IMR-90 (cell line): ENCODE measurements at regions not wholly inside any gene's neighbourhood (a gene's known extent, or its start where the extent isn't known, plus 50 kb on each side); places are given as distances from the start of the nearest gene placed in this dataset.

Experiments
- ATAC-seq: fragments of 200-7000 bp; cut with Tn5 transposase; 2 replicates; pipeline ENCODE4 v1.9.1; 2020; ENCODE audit warnings: low read depth, mild to moderate bottlenecking, moderate library complexity
- BruUV-seq: library from RNA; stranded (reverse); fragments of 400-500 nt; replicated peaks from 2 replicates; lab custom pipeline; 2021; lab: Mats Ljungman, UMichigan
- CTCF ChIA-PET: fragments of 300-600 bp; formaldehyde crosslinking; extraction: SDS; loops from one replicate; lab custom pipeline; 2021; ENCODE audit warnings: antibody characterized with exemption; lab: Yijun Ruan, JAX
- POLR2A ChIA-PET: fragments of 300-600 bp; sonication (Branson Sonifier 250); formaldehyde crosslinking; loops from one replicate; lab custom pipeline; 2022; ENCODE audit warnings: antibody characterized with exemption; ENCODE audit not compliant: unreplicated experiment; lab: Charles Lee
- DNase-seq: peaks from one replicate; pipeline ENCODE4 v3.0.0; 2013
- H2AFZ ChIP-seq: replicated peaks from 2 replicates; pipeline ENCODE3; 2013; ENCODE audit warnings: low read length, mild to moderate bottlenecking; ENCODE audit not compliant: poor library complexity
- H2AK5ac ChIP-seq: 2 replicates; pipeline ENCODE4 v1.6.1; 2013; ENCODE audit warnings: low read depth, low read length, inconsistent platforms
- H2AK9ac ChIP-seq: replicated peaks from 2 replicates; pipeline ENCODE3; 2013; ENCODE audit warnings: mild to moderate bottlenecking, low read depth, low read length, moderate library complexity; ENCODE audit not compliant: poor library complexity
- H2BK120ac ChIP-seq: 2 replicates; pipeline ENCODE4 v1.6.1; 2013; ENCODE audit warnings: low read depth, low read length, inconsistent platforms
- H2BK15ac ChIP-seq: 3 replicates; pipeline ENCODE4 v1.6.1; 2013; ENCODE audit warnings: low read depth, low read length, inconsistent platforms
- H2BK20ac ChIP-seq: 2 replicates; pipeline ENCODE4 v1.6.1; 2013; ENCODE audit warnings: low read depth, mild to moderate bottlenecking, inconsistent platforms, low read length, moderate library complexity
- H2BK5ac ChIP-seq: 2 replicates; pipeline ENCODE4 v1.6.1; 2013; ENCODE audit warnings: mild to moderate bottlenecking, low read depth, low read length, inconsistent platforms; ENCODE audit not compliant: poor library complexity, severe bottlenecking
- H3K14ac ChIP-seq: replicated peaks from 2 replicates; pipeline ENCODE4 v1.6.1; 2013; ENCODE audit warnings: low read depth, low read length, inconsistent platforms
- H3K18ac ChIP-seq: 2 replicates; pipeline ENCODE4 v1.6.1; 2013; ENCODE audit warnings: low read depth, low read length, control low read depth
- H3K23ac ChIP-seq: 2 replicates; pipeline ENCODE4 v1.6.1; 2013; ENCODE audit warnings: low read depth, low read length, inconsistent platforms
- H3K27ac ChIP-seq: 2 replicates; pipeline ENCODE4 v1.5.1; 2013; ENCODE audit warnings: mild to moderate bottlenecking, control low read depth, low read length; ENCODE audit not compliant: insufficient read depth
- H3K27me3 ChIP-seq: 2 replicates; pipeline ENCODE4 v1.6.1; 2013; ENCODE audit warnings: low read length; ENCODE audit not compliant: control insufficient read depth, insufficient read depth
- H3K36me3 ChIP-seq: 2 replicates; pipeline ENCODE4 v1.6.1; 2013; ENCODE audit warnings: low read length, mixed read lengths; ENCODE audit not compliant: control insufficient read depth, insufficient read depth
- H3K4ac ChIP-seq: 2 replicates; pipeline ENCODE4 v1.6.1; 2013; ENCODE audit warnings: low read depth, low read length, inconsistent platforms
- H3K4me1 ChIP-seq: 2 replicates; pipeline ENCODE4 v1.6.1; 2013; ENCODE audit warnings: low read length, mixed read lengths; ENCODE audit not compliant: control insufficient read depth, insufficient read depth
- H3K4me2 ChIP-seq: 2 replicates; pipeline ENCODE4 v1.6.1; 2013; ENCODE audit warnings: low read depth, mild to moderate bottlenecking, control low read depth, low read length, moderate library complexity
- H3K4me3 ChIP-seq: 2 replicates; pipeline ENCODE4 v1.5.1; 2013; ENCODE audit warnings: low read depth, mild to moderate bottlenecking, control low read depth, low read length, moderate library complexity; ENCODE audit not compliant: insufficient read depth
- H3K56ac ChIP-seq: 2 replicates; pipeline ENCODE4 v1.6.1; 2013; ENCODE audit warnings: low read length, inconsistent platforms; ENCODE audit not compliant: insufficient read depth; ENCODE audit errors: extremely low read depth
- H3K79me1 ChIP-seq, 2 experiments: 2 replicates each; pipeline ENCODE4 v1.6.1; 2013; ENCODE audit warnings: low read length in 2 of 2, inconsistent platforms in 1 of 2, low read depth in 1 of 2
- H3K9ac ChIP-seq: 2 replicates; pipeline ENCODE4 v1.6.1; 2013; ENCODE audit warnings: low read depth, low read length, control low read depth
- H3K9me1 ChIP-seq: 2 replicates; pipeline ENCODE4 v1.6.1; 2013; ENCODE audit warnings: low read length, inconsistent platforms; ENCODE audit not compliant: insufficient read depth
- H3K9me3 ChIP-seq: 2 replicates; pipeline ENCODE4 v1.6.1; 2013; ENCODE audit warnings: low read length; ENCODE audit not compliant: control insufficient read depth, insufficient read depth
- H4K20me1 ChIP-seq: 2 replicates; pipeline ENCODE4 v1.6.1; 2013; ENCODE audit warnings: low read length, inconsistent platforms; ENCODE audit not compliant: insufficient read depth
- H4K5ac ChIP-seq: 2 replicates; pipeline ENCODE4 v1.6.1; 2013; ENCODE audit warnings: mild to moderate bottlenecking, low read depth, low read length, control low read depth
- H4K8ac ChIP-seq, 2 experiments: 2 replicates each; pipeline ENCODE4 v1.6.1; 2013; ENCODE audit warnings: low read depth in 2 of 2, low read length in 2 of 2, control low read depth in 1 of 2, inconsistent platforms in 1 of 2
- H4K91ac ChIP-seq: 2 replicates; pipeline ENCODE4 v1.6.1; 2013; ENCODE audit warnings: low read depth, low read length, inconsistent platforms; ENCODE audit not compliant: insufficient read depth
- BHLHE40 ChIP-seq: fragments of 150-350 bp; IDR thresholded peaks from 2 replicates; pipeline ENCODE4 v1.6.1; 2016; ENCODE audit warnings: mild to moderate bottlenecking, low read depth, low read length
- CEBPB ChIP-seq: IDR thresholded peaks from 2 replicates; pipeline ENCODE4 v1.6.1; 2012; ENCODE audit warnings: low read depth, low read length, improper control_type of control experiment
- CHD1 ChIP-seq: IDR thresholded peaks from 2 replicates; pipeline ENCODE4 v1.6.1; 2012; ENCODE audit warnings: low read depth, low read length, improper control_type of control experiment
- ELK1 ChIP-seq: fragments of 150-350 bp; IDR thresholded peaks from 2 replicates; pipeline ENCODE4 v1.6.1; 2016; ENCODE audit warnings: low read depth, mild to moderate bottlenecking, low read length, moderate library complexity, borderline replicate concordance
- FOS ChIP-seq: fragments of 150-350 bp; IDR thresholded peaks from 2 replicates; pipeline ENCODE4 v1.6.1; 2016; ENCODE audit warnings: low read depth, low read length
- MAFK ChIP-seq: IDR thresholded peaks from 2 replicates; pipeline ENCODE4 v1.6.1; 2012; ENCODE audit warnings: low read depth, low read length, improper control_type of control experiment
- MAZ ChIP-seq: IDR thresholded peaks from 2 replicates; pipeline ENCODE4 v1.6.1; 2012; ENCODE audit warnings: low read depth, mild to moderate bottlenecking, low read length, improper control_type of control experiment, moderate library complexity, borderline replicate concordance
- MXI1 ChIP-seq: IDR thresholded peaks from 2 replicates; pipeline ENCODE4 v1.6.1; 2012; ENCODE audit warnings: low read depth, mild to moderate bottlenecking, low read length, moderate library complexity, borderline replicate concordance
- NFE2L2 ChIP-seq: fragments of 150-350 bp; IDR thresholded peaks from 2 replicates; pipeline ENCODE4 v1.6.1; 2016; ENCODE audit warnings: low read depth, mild to moderate bottlenecking, low read length
- POLR2A ChIP-seq: IDR thresholded peaks from 2 replicates; pipeline ENCODE4 v1.6.1; 2012; ENCODE audit warnings: mild to moderate bottlenecking, low read depth, low read length
- RAD21 ChIP-seq: IDR thresholded peaks from 2 replicates; pipeline ENCODE4 v1.6.1; 2012; ENCODE audit warnings: low read length, improper control_type of control experiment
- RCOR1 ChIP-seq: IDR thresholded peaks from 2 replicates; pipeline ENCODE4 v1.6.1; 2012; ENCODE audit warnings: mild to moderate bottlenecking, low read length, improper control_type of control experiment; ENCODE audit not compliant: insufficient replicate concordance
- RFX5 ChIP-seq: IDR thresholded peaks from 2 replicates; pipeline ENCODE4 v1.8.0; 2012; ENCODE audit warnings: low read depth, mild to moderate bottlenecking, low read length, moderate library complexity
- SMC3 ChIP-seq: fragments of 150-350 bp; IDR thresholded peaks from 2 replicates; pipeline ENCODE4 v1.6.1; 2016; ENCODE audit warnings: low read depth, mild to moderate bottlenecking, antibody characterized with exemption, low read length, moderate library complexity
- WGBS, 2 experiments: methylation state at CpG; one replicate each; pipeline versions ENCODE4 v1.1.5 to v1.1.7; 2013; ENCODE audit warnings: missing lambda C conversion rate in 2 of 2; ENCODE audit not compliant: insufficient read length in 1 of 2; ENCODE audit errors: extremely low coverage in 2 of 2; 5-methylcytosine and 5-hydroxymethylcytosine counted together
- dilution Hi-C: fragments of 300-500 bp; cut with HindIII; formaldehyde crosslinking; loops from one replicate; pipeline ENCODE4 v1.14.3; 2018; ENCODE audit warnings: low sequenced_read_pairs; ENCODE audit not compliant: unreplicated experiment
- in situ Hi-C: fragments of 300-500 bp; cut with MboI; formaldehyde crosslinking; loops from 3 replicates; pipeline ENCODE4 v1.14.3; 2019; ENCODE audit warnings: low sequenced_read_pairs, inconsistent platforms, mixed read lengths
- intact Hi-C: fragments of 100-400 bp; cut with micrococcal nuclease; formaldehyde crosslinking; loops from 2 replicates; pipeline ENCODE4 v1.10.0; 2022
- TF ChIP-seq, protein P1 (sequence below): conservative IDR thresholded peaks from 2 replicates; pipeline ENCODE4 v1.5.1; 2012; ENCODE audit warnings: mild to moderate bottlenecking, low read depth, low read length, improper control_type of control experiment
- TF ChIP-seq, protein P2 (sequence below): fragments of 150-350 bp; IDR thresholded peaks from 2 replicates; pipeline ENCODE4 v1.6.1; 2017; ENCODE audit warnings: mild to moderate bottlenecking, antibody characterized with exemption, low read length, low read depth

- no peak overlapping the region for H3K9ac ChIP-seq
These were observed 827.6 kb upstream of the ADGRL2 start for GRCh38 chr1:80973101-80973500.

More at GRCh38 chr1:80973101-80973500, 827.6 kb upstream of the ADGRL2 start:
- no peak overlapping the region for H3K23ac ChIP-seq
- in situ Hi-C loops = no loop called here
- ATAC-seq (no peak), DNase-seq (no peak)
- H4K5ac ChIP-seq = no peak overlapping the region
- no peaks in the 10 kb centered on the region for H3K9me1 ChIP-seq
- no peak overlapping the region for H3K4me2 ChIP-seq
- no peak overlapping the region for H3K14ac ChIP-seq
- no CpG with 5 or more reads among the region's 3 CpGs for WGBS, 2 experiments
- no peak overlapping the region for H2AFZ ChIP-seq
- TF ChIP-seq NFE2L2 (no peak), RAD21 (no peak), MXI1 (no peak), POLR2A (no peak), MAFK (no peak), SMC3 (no peak), ELK1 (no peak), CHD1 (no peak), RFX5 (no peak), CEBPB (no peak), BHLHE40 (no peak), FOS (no peak), MAZ (no peak), RCOR1 (no peak)
- TF ChIP-seq, protein P1, sequence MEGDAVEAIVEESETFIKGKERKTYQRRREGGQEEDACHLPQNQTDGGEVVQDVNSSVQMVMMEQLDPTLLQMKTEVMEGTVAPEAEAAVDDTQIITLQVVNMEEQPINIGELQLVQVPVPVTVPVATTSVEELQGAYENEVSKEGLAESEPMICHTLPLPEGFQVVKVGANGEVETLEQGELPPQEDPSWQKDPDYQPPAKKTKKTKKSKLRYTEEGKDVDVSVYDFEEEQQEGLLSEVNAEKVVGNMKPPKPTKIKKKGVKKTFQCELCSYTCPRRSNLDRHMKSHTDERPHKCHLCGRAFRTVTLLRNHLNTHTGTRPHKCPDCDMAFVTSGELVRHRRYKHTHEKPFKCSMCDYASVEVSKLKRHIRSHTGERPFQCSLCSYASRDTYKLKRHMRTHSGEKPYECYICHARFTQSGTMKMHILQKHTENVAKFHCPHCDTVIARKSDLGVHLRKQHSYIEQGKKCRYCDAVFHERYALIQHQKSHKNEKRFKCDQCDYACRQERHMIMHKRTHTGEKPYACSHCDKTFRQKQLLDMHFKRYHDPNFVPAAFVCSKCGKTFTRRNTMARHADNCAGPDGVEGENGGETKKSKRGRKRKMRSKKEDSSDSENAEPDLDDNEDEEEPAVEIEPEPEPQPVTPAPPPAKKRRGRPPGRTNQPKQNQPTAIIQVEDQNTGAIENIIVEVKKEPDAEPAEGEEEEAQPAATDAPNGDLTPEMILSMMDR = no peak
- TF ChIP-seq, protein P2, sequence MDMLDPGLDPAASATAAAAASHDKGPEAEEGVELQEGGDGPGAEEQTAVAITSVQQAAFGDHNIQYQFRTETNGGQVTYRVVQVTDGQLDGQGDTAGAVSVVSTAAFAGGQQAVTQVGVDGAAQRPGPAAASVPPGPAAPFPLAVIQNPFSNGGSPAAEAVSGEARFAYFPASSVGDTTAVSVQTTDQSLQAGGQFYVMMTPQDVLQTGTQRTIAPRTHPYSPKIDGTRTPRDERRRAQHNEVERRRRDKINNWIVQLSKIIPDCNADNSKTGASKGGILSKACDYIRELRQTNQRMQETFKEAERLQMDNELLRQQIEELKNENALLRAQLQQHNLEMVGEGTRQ = no peak
- no TSS peak for BruUV-seq
- no peak overlapping the region for H2AK5ac ChIP-seq
- no peak overlapping the region for H3K4me3 ChIP-seq
- dilution Hi-C loops = no loop called here
- no peak overlapping the region for H2BK5ac ChIP-seq
- H2BK20ac ChIP-seq = no peak overlapping the region
- no peak overlapping the region for H2AK9ac ChIP-seq
- H3K79me1 ChIP-seq = no peaks in the 10 kb centered on the region
- no peaks in the 10 kb centered on the region for H3K4me1 ChIP-seq
- H4K8ac ChIP-seq = no peak overlapping the region
- H3K27ac ChIP-seq = no peak overlapping the region
- no peak overlapping the region for H2BK120ac ChIP-seq
- H3K9me3 ChIP-seq = no peaks in the 10 kb centered on the region
- no peak overlapping the region for H2BK15ac ChIP-seq
- no peak overlapping the region for H3K56ac ChIP-seq
- no peak overlapping the region for H3K4ac ChIP-seq
- CTCF ChIA-PET = interaction anchor here (1.3 kb wide), 1 partner anchor 13 kb away, joined by 4 read pairs; no protein-coding TSS in a partner anchor
- no peak overlapping the region for H3K18ac ChIP-seq
- no peaks in the 10 kb centered on the region for H3K27me3 ChIP-seq
- no peaks in the 10 kb centered on the region for H3K36me3 ChIP-seq
- POLR2A ChIA-PET = no interaction called here
- no peak overlapping the region for H4K91ac ChIP-seq
- intact Hi-C loops = no loop called here
- H4K20me1 ChIP-seq = no peaks in the 10 kb centered on the region
